CD14-positive monocyte (primary cell): ENCODE measurements at regions not wholly inside any gene's neighbourhood (a gene's known extent, or its start where the extent isn't known, plus 50 kb on each side); places are given as distances from the start of the nearest gene placed in this dataset.

Experiments
- DNase-seq, 3 donors: peaks; one replicate each; pipeline ENCODE4 v3.0.0-alpha.2; 2011 to 2022
- H2AFZ ChIP-seq: 2 replicates; pipeline ENCODE4 v1.6.0; 2012; ENCODE audit warnings: mild to moderate bottlenecking, low read depth, low read length, inconsistent platforms; ENCODE audit not compliant: insufficient read depth, poor library complexity, severe bottlenecking
- H3K27ac ChIP-seq, 2 donors: 1 replicate in 1 of 2; 2 replicates in 1 of 2; pipeline ENCODE4 v1.5.1; 2012 to 2013; ENCODE audit warnings: low read length in 2 of 2, control low read depth in 1 of 2, inconsistent platforms in 1 of 2, low read depth in 1 of 2, mild to moderate bottlenecking in 1 of 2
- H3K27me3 ChIP-seq, 2 donors: one replicate each; pipeline versions ENCODE4 v1.6.0 to v1.6.1; 2011 to 2013; ENCODE audit warnings: low read length in 2 of 2; ENCODE audit not compliant: control insufficient read depth in 2 of 2, insufficient read depth in 2 of 2
- H3K36me3 ChIP-seq, 2 donors: replicated peaks in 1 of 2; 1 replicate in 1 of 2; 2 replicates in 1 of 2; pipeline versions ENCODE4 v1.5.1 to v1.6.1; 2012 to 2013; ENCODE audit warnings: low read length in 2 of 2, control low read depth in 1 of 2, inconsistent platforms in 1 of 2, mild to moderate bottlenecking in 1 of 2; ENCODE audit not compliant: insufficient read depth in 2 of 2, control insufficient read depth in 1 of 2
- H3K4me1 ChIP-seq, 2 donors: 1 replicate in 1 of 2; 2 replicates in 1 of 2; pipeline versions ENCODE4 v1.5.1 to v1.6.1; 2012 to 2013; ENCODE audit warnings: low read length in 2 of 2, control low read depth in 1 of 2, inconsistent platforms in 1 of 2, mild to moderate bottlenecking in 1 of 2, moderate library complexity in 1 of 2; ENCODE audit not compliant: insufficient read depth in 2 of 2, control insufficient read depth in 1 of 2
- H3K4me2 ChIP-seq: replicated peaks from 2 replicates; pipeline ENCODE3; 2012; ENCODE audit warnings: low read length, moderate library complexity, mild to moderate bottlenecking; ENCODE audit not compliant: poor library complexity, severe bottlenecking; ENCODE audit errors: extremely low read depth
- H3K4me3 ChIP-seq, 3 experiments: fragments of 200-600 bp in 1 of 3; sonication (generic) in 1 of 3; replicated peaks in 1 of 3; 1 replicate in 2 of 3; 2 replicates in 1 of 3; pipeline ENCODE4 v1.5.1; 2011 to 2013; ENCODE audit warnings: low read length in 3 of 3, mild to moderate bottlenecking in 3 of 3, control low read depth in 2 of 3, low read depth in 2 of 3, inconsistent platforms in 1 of 3, moderate library complexity in 1 of 3
- H3K79me2 ChIP-seq: 2 replicates; pipeline ENCODE4 v1.6.0; 2012; ENCODE audit warnings: mild to moderate bottlenecking, control low read depth, inconsistent platforms, low read length, moderate library complexity; ENCODE audit not compliant: insufficient read depth
- H3K9ac ChIP-seq: 2 replicates; pipeline ENCODE4 v1.6.0; 2017; ENCODE audit warnings: low read length, mild to moderate bottlenecking; ENCODE audit not compliant: insufficient read depth, poor library complexity, severe bottlenecking
- H3K9me3 ChIP-seq, 2 donors: replicated peaks in 1 of 2; 1 replicate in 1 of 2; 2 replicates in 1 of 2; pipeline versions ENCODE4 v1.5.1 to v1.6.1; 2012 to 2013; ENCODE audit warnings: low read length in 2 of 2, control low read depth in 1 of 2; ENCODE audit not compliant: control insufficient read depth in 1 of 2, insufficient read depth in 1 of 2
- H4K20me1 ChIP-seq: 2 replicates; pipeline ENCODE4 v1.6.0; 2012; ENCODE audit warnings: mild to moderate bottlenecking, low read length, control low read depth, moderate library complexity; ENCODE audit not compliant: insufficient read depth
- H3K27ac Mint-ChIP-seq, 7 donors: one replicate each; pipeline ENCODE4 v1.8.0; 2020; ENCODE audit warnings: mild to moderate bottlenecking in 7 of 7, mixed read lengths in 7 of 7, moderate library complexity in 6 of 7, inconsistent platforms in 2 of 7
- H3K27me3 Mint-ChIP-seq, 3 donors: one replicate each; pipeline ENCODE4 v1.8.0; 2021 to 2022; ENCODE audit warnings: low read depth in 3 of 3, mild to moderate bottlenecking in 3 of 3, mixed read lengths in 3 of 3, moderate library complexity in 3 of 3, inconsistent platforms in 1 of 3
- H3K36me3 Mint-ChIP-seq, 2 donors: one replicate each; pipeline ENCODE4 v1.8.0; 2020; ENCODE audit warnings: mixed read lengths in 2 of 2, inconsistent platforms in 1 of 2, mild to moderate bottlenecking in 1 of 2
- H3K4me1 Mint-ChIP-seq: one replicate; pipeline ENCODE4 v1.8.0; 2020; ENCODE audit warnings: mild to moderate bottlenecking, mixed read lengths
- H3K4me3 Mint-ChIP-seq, 2 donors: one replicate each; pipeline ENCODE4 v1.8.0; 2020; ENCODE audit warnings: mild to moderate bottlenecking in 2 of 2, mixed read lengths in 2 of 2, moderate library complexity in 1 of 2
- H3K9me3 Mint-ChIP-seq, 7 donors: one replicate each; pipeline ENCODE4 v1.8.0; 2020 to 2022; ENCODE audit warnings: mixed read lengths in 7 of 7, mild to moderate bottlenecking in 6 of 7, moderate library complexity in 6 of 7, inconsistent platforms in 2 of 7
- CTCF ChIP-seq: fragments of 200-600 bp; IDR thresholded peaks from one replicate; pipeline ENCODE4 v1.8.0; 2022; ENCODE audit warnings: antibody characterized with exemption, mild to moderate bottlenecking
- WGBS: methylation state at CpG from one replicate; pipeline ENCODE4 v1.1.5; 2013; ENCODE audit warnings: missing lambda C conversion rate; ENCODE audit not compliant: insufficient coverage; 5-methylcytosine and 5-hydroxymethylcytosine counted together
- intact Hi-C, 2 donors: fragments of 100-400 bp; cut with micrococcal nuclease; formaldehyde crosslinking; loops; one replicate each; pipeline versions ENCODE4 v1.15.0 to v1.15.1; 2023

GRCh38 chr1:184302346-184302745 lies 84.5 kb upstream of the C1orf21 start:
- H3K27ac Mint-ChIP-seq = no peak overlapping the region
- H3K79me2 ChIP-seq = no peaks in the 10 kb centered on the region
- H3K4me1 ChIP-seq = no peaks in the 10 kb centered on the region
- H3K27me3 Mint-ChIP-seq = no peaks in the 10 kb centered on the region
- H3K36me3 Mint-ChIP-seq = no peaks in the 10 kb centered on the region
- H4K20me1 ChIP-seq = no peaks in the 10 kb centered on the region
- no peaks in the 10 kb centered on the region for H3K9me3 ChIP-seq
- no peak overlapping the region for H3K4me3 ChIP-seq
- H3K4me1 Mint-ChIP-seq = peaks cover 2% of the 10 kb centered on the region
- H3K36me3 ChIP-seq = no peaks in the 10 kb centered on the region
- peaks cover 0 to 7% (median 3%) of the 10 kb centered on the region in 7 donors for H3K9me3 Mint-ChIP-seq
- DNase-seq = no peak
- no peak overlapping the region for H3K4me3 Mint-ChIP-seq
- no peak overlapping the region for H3K4me2 ChIP-seq
- TF ChIP-seq CTCF = no peak
- no peaks in the 10 kb centered on the region for H3K27me3 ChIP-seq
- no peak overlapping the region for H3K27ac ChIP-seq
- no peak overlapping the region for H2AFZ ChIP-seq
- WGBS = 100% methylated on average over 2 of the region's 3 CpGs
- intact Hi-C loops = no loop called here
- no peak overlapping the region for H3K9ac ChIP-seq

GRCh38 chr1:184310157-184310819 lies 76.5 kb upstream of the C1orf21 start:
- Histone ChIP-seq H4K20me1 (no peaks in the 10 kb centered on the region), H3K36me3 (no peaks in the 10 kb centered on the region), H3K79me2 (no peaks in the 10 kb centered on the region), H2AFZ (no peak overlapping the region), H3K4me3 (no peak overlapping the region), H3K9ac (no peak overlapping the region), H3K4me1 (no peaks in the 10 kb centered on the region), H3K9me3 (no peaks in the 10 kb centered on the region), H3K4me2 (no peak overlapping the region), H3K27ac (no peak overlapping the region), H3K27me3 (no peaks in the 10 kb centered on the region)
- Mint-ChIP-seq H3K4me3 (no peak overlapping the region), H3K9me3 (peaks cover 0 to 6% (median 3%) of the 10 kb centered on the region in 7 donors), H3K36me3 (no peaks in the 10 kb centered on the region), H3K4me1 (no peaks in the 10 kb centered on the region), H3K27me3 (peaks cover 0 to 4% (median 3%) of the 10 kb centered on the region in 3 donors), H3K27ac (peak overlapping the region in 1 of 7 donors; percentile 45)
- WGBS = 100% methylated on average over 1 of the region's 1 CpG
- no peak for TF ChIP-seq CTCF
- intact Hi-C loops = no loop called here
- no peak for DNase-seq
